NCI-H146 (cell line): ENCODE measurements at regions not wholly inside any gene's neighbourhood (a gene's known extent, or its start where the extent isn't known, plus 50 kb on each side); places are given as distances from the start of the nearest gene placed in this dataset.
"Not testable (repeated sequence)": the region's sequence is repeated elsewhere in the genome, so short reads cannot be mapped to it uniquely, and the experiment has no call there.

ENCODE experiments used
- DNase-seq: peaks from one replicate; lab custom pipeline; 2025; lab: John Stamatoyannopoulos, UW

DNA sequence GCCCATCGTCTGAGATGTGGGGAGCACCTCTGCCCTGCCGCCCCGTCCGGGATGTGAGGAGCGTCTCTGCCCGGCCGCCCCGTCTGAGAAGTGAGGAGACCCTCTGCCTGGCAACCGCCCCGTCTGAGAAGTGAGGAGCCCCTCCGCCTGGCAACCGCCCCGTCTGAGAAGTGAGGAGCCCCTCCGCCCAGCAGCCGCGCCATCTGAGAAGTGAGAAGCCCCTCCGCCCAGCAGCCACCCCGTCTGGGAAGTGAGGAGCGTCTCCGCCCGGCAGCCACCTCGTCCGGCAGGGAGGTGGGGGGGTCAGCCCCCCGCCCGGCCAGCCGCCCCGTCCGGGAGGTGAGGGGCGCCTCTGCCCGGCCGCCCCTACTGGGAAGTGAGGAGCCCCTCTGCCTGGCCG is 267.2 kb downstream of the MEF2C start:
- DNase-seq: not testable (repeated sequence)

DNA sequence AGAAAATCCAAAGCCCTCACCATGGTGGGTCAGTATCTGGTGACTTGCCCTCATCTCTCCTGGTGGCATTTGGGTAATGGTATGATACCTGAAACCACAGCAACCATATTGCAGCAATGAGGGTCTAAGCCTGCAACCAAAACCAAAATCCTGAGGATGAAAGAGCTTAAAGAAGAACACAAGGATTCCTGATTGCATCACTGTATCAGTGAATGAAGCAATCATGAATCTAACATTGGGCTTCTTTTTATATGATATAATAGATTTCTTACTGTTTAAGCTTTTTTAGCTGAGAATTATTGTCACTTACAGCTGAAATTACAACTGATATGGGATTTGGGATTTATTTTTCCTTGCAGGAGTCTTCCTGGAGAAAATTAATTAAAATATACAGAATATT is 269.9 kb downstream of the MEF2C start:
- no peak for DNase-seq

DNA sequence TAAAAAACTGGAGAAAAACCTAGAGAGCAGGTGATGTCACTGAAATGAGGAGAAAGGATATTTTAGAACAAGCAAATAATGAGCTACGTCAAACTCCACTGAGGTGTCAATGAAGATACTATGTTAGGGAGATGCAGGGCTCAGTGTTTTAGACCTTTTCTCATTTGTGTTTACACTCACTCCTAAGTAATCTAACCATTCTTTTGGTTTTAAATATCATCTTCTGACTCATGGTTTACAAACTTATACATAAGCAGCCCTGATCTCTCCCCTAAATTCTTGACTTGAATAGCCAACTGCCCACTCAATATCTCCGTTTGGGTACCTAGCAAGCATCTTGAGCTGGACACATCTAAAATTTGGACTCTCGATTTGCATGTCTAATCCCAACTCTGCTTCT is 272.4 kb downstream of the MEF2C start:
- DNase-seq: no peak

DNA sequence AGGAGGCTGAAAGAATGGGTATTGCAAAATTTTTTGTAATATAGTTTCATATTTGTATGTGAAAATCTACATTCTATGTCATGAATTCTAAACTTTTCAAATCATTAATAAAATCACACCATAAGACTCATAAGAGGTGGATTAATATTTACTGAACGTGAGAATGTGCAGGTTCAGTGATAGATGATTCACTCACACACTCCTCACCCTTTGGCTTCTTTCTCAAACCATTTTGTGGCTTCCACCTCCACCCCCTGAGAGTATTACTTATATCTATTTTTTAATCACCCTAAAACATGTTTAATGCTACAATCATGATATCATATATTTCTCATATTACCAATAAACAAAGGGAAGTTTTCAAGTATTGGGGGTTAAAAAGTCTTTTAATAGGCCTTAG is 275.5 kb downstream of the MEF2C start:
- DNase-seq: no peak

DNA sequence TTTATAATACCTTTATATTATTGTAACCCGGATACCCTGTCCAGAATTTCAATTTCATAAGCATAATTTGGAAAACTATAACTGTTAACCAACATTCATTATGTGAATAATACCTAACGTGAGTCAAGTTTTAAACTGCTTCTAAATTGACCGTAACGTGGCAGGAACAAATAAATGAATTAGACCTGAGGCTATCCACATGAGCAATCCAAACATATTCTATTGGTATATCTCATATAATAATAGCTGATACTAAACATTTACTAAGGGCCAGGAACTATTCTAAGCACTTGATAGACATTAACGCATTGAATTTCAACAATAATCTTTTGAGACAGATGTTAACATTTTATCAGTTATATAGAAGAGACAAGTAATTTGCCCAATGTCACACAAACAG is 276.4 kb downstream of the MEF2C start:
- DNase-seq: no peak

DNA sequence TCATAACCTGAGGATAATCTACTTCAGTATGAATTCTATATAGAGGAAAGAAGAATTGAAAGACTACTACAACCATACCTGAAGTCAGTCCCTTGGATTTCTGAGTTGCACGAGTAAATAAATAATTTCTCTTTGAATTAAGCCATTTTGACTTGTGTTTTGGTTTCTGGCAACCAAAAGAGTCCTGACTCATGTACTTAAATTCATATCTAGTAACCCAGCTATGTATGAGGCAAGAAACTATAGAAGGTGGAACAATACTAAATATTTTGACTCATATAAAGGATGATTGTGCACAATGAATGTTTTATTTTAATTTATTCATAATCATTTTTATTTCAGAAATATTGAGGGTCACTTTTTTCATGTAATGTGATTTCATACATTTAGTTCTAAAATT is 276.8 kb downstream of the MEF2C start:
- no peak for DNase-seq

DNA sequence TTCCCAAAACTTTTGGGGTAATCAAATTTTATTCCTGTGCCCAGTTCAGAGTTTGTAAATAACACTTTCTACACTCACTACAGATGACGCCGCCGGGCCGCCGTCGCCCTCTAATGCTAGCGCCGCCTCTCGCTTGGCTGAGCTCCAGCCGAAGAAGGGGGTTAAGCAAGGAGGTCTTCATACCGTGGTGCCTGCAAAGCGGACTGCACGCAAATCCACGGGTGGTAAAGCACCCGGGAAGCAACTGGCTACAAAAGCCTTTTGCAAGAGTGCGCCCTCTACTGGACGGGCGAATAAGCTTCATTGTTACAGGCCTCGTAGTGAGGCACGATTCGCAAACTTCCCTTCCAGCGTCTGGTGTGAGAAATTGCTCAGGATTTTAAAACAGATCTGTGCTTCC is 280.4 kb downstream of the MEF2C start:
- DNase-seq: no peak

DNA sequence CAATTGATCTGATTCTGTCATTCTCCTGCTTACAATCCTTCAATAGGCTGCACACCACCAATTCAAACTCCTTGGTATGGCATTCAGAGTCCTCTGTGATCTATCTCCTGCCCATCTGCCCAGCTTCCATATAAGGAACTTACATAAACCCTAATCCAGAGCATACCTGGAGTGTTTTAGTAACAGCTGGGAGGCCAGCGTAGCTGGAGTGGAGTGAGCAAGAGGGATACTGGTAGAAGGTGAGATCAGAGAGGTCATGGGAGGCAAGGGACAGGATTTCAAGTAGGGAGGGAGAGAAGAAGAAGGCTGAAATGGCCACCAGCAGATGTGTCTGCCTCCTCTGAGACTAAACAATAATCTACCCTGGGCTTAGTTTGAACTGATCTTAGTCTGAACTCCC is 288.5 kb downstream of the MEF2C start:
- DNase-seq: no peak

DNA sequence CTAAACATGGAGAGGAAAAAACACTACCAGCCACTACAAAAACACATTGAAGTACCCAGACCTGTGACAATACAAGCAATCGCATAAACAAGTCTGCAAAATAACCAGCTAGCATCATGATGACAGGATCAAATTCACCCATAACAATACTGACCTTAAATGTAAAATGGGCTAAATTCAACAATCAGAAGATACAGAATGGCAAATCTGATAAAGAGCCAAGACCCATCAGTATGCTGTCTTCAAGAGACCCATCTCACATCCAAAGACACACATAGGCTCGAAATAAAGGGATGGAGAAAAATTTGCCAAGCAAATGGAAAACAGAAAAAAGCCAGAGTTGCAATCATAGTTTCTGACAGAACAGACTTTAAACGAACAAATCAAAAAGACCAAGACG is 294.4 kb downstream of the MEF2C start:
- DNase-seq: no peak

DNA sequence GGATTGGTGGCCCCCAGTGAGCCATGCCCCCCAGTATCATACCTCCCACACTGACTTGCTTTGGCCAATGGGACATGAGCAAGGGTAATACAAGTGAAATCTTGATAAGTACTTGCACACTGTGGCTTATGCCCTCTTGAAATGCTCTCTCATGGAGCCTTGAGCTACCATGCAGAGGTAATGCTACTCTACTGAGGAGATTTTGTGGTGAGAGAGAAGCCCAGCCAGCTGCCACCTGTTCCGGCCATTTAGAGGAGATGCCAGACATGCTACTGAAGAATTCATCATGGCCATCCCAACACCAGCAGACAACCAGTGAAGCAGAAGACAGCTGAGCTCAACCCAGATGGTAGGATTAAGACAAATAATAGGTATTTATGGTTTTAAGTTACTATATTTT is 299.5 kb downstream of the MEF2C start:
- DNase-seq: no peak

DNA sequence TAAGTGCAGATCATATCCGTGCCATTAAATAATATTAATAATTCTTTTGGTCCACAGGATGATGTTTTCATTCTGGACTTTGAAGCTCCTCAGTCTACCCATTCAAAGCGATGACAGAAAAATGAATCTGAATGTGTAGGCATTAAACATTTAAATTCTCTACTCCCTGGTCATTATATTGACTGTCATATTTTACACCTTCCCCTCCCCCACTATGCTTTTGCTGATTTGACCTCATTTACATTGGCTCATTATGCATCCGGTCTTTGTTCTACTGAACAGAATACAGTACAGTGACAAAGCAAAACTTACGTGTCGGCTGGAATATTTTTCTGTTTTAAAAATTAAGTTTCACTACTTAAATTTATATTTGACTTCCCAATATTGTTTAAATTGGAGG is 289.7 kb upstream of the TMEM161B start:
- no peak for DNase-seq

DNA sequence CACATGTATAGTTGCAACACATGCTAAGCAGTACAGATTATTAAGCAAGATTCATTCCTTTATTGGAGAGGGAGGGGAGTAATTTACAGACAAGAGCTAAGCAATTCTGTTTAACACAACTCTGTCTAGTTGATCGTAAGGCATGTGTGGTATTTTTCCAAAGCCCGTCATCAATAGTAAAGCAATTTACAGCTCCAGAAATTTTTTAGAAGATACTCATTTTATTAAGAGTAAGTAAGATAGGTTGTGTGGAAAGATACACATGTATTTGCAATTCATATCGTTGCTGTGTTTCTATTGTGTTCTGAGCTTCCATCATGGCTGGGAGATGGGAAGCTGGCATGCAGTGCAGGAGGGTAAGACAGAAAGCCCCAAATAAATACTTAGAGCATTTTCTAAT is 289.2 kb upstream of the TMEM161B start:
- DNase-seq: no peak

DNA sequence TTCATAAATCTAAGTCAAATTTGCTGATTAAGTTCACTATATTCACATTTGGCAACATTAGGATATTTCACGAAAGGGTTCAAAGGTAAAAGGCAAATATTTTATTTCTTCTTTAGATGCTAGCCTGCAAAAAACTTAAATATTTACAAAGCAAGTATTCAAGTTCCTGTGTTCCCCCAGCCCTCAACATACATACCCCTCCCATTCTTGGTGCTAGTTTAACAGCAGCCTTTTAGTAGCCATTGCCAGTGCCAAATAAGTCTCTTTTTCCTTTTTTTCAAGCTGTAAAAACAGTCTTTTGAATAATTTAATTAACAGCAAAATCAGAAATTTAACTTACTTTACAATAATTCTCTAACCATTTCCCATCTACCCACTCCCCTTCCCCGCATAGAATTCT is 288.5 kb upstream of the TMEM161B start:
- no peak for DNase-seq

DNA sequence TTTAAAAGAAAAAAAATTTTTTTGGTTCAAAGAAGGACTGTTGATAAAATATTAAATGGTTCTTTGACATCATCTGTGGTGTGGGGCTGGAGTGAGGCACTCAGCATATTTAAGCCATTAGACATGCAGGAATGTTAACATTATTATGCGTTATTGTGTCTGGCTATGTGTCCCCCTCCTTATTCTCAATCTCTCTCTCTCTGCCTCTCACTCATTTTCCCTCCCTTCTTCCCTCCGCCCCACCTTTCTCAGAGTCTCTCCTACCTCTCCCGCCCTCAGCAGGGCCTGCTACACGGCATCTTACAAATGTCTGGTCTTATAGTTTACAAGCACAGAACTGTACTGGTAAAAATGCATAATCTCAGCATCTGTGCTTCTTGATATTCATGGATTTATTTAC is 287.8 kb upstream of the TMEM161B start:
- no peak for DNase-seq

DNA sequence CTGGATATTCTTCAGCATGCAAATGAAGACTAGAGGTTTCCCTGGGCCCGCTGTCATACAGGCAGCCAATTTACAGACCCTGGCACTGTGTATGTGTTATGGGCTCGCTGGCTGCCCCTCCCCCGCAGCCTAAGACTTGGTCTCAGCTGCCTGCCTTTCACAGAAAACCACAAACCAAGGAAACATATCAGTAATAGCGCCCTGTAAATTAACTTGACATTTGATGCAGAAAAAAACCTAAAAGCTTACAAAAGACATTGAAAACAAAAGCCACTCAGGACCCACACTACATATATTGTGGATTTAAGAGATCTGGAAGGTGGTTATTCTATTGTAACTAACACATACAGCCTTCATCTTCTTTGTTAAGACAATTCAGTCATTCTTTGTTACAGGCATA is 287.0 kb upstream of the TMEM161B start:
- DNase-seq: no peak

DNA sequence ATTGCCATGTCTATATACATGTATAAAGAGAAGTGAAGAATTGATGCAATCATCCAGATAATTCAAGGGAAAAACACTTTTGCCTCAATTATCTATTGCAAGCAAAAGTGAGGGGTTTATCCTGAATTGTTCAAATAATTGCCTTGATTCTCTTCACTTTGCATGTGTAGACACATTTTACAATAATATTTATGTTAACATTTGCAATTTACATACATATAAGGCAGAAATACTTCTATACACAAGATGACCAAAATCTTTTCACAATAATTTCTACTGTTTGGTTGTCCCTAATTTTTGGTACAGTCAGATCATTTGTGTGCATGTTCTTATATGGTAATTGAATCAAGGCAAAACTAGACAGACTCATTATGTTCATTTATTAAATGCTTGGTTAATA is 285.3 kb upstream of the TMEM161B start:
- DNase-seq: no peak

DNA sequence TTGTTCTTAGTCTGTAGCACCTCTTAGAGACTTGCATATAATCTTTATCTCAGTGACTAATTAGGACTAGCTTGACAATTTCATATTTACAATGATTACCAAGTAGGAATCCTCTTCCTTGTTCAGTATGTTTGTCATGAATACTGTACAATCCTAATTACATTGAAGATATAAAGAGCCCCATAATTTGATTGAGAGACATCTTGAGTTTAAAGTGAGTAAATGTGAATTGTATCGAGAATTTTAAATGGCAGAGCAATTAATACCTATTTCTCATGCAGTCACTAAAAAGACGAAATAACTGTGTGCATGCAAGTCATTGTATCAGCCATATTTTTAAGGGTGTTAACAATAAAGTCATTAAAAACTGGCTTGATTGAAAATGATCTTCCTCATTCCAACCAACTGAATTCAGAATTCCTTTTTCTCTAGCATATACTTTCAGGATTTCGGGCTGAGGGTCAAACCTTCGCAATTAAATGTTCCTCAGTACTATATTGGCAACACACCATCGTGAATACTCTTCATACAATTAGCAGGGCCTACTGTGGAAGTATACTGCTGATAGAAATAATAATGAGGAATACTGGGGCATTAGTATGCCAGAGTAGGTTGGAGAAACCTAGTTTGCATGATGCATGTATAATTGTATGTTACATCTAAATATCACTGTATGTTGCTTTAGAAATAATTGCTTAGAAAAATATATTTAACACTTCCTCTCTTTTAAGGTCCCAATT is 284.7 kb upstream of the TMEM161B start:
- DNase-seq: no peak

DNA sequence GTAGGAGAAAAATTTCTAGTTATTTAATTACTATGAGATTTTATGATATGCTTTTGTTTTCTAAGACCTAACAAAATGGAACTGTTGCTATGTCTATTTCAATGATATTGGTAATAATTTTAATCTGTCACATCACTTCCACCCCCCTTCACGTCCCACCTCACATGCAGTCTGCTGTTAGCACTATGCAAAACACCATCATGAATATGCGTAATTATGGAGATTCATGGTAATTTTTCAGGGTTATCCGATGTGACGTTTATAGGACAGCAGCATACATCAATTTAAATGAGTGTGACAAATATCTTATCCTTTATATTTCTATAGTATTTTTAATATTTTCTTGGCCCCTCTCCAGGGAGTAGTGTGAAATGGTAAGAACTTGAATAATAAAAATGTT is 283.8 kb upstream of the TMEM161B start:
- no peak for DNase-seq

DNA sequence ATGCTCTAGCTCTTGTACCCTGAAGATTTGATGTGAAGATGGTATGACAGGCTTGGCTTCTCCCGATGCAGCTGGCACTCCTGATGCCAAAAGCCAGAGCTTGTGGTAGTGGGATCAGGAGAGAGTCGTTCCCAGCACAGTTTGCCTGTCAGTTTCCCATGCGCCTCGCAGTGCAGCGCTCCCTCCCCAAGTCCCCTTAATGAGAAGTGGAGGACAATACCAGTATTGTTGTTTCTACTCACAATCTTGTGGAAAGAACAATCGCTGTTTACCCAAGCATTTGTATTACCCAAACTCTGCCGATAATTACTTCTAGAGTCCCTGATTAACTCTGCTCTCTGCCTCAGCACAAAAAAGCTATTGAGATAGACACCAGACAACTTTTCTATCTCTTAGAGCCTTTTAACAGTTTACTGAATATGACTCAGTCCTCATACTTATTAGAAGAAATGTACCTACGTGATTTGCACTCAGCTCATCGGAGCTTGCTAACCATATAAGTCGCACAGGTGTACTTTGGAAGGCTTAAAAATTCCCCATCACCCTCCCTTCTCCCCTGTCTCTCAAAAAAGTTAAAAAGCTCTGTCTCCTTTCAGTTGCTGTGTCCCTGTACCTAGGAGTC is 283.2 kb upstream of the TMEM161B start:
- no peak for DNase-seq

DNA sequence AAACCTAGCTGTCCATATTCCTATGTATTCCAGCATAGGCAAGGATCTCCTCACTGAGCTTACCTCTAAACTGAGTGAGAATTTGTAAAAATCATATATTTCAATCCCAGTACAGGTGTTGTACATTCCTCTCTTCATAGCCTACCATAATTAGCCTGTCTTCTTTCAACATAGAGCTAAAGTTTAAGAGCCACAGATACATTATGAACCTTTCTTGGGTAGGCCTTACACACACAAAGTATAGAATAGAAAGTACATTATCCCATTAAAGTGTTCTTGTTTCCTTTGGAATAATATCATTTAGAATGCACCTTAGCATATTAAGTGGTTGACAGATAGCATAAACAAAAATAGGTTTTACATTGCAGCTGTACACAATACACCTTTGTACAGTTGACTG is 282.1 kb upstream of the TMEM161B start:
- DNase-seq: no peak

DNA sequence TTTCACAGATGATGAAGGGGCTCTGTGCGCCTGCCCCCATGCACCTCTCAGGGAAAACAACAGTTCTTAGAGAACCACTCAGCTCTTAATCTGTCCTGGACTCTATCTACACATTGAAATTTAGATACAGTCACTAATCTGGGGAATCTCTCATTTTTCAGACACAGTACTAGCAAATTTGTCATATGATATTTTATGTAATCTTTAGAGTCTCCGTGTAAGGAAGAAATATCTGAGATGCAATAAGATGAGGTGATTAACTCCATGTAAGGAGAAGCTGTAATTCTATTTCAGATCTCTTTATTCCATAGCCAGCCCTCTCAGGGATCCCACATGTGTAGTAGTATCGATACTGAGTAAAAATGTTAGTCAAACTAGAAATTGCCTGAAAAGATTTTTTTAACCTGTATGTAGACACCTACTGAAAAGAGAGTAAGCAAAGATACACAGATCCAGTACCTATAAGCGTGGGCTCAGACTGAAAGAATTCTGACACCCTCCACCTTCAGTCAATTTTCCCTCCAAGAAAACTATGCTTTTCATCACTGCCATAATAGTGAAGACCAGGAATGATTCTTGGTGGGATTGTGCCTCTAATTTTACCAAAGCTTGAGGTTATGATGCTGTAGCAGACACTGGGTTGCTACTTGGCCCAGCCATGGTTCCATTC is 279.6 kb upstream of the TMEM161B start:
- no peak for DNase-seq

DNA sequence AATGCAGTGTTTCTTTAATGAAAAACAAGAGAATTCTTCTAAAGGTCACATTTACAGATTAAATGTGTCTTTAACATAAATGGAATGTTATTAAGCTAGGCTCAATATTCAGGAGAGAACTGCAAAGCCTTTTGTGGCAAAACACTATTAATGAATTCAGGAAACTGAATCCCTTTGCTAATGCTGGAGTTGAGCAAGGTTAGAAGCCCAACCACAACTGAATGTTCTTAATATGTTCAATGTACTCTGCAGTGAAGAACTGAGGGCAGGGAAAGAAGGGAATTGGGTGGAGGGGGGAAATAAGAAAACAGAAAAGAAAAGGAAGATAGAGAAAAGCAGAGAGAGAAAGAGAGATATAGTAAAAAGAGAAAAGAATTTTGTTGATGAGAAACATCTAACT is 276.7 kb upstream of the TMEM161B start:
- DNase-seq: no peak

DNA sequence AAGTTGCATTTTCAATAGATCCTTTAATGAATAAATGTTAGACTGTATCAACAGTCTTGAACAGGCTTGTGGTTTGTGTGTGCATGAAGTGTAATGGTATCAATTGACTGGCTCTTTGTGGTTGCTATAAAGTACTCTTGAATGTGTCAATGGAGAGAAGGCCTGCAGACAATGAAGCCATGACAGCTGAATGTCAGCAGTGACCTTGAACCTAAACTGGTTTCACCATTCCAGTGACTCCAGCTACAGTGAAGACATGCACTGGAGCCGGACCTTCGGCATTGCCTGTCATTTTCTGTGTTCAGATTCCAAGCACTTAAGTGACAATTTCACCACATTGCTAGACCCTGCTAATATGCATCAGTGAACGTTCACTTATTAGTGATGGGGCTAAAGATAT is 276.0 kb upstream of the TMEM161B start:
- DNase-seq: no peak
